ENCODE measurements at regions not wholly inside any gene's neighbourhood (a gene's known extent, or its start where the extent isn't known, plus 50 kb on each side); places are given as distances from the start of the nearest gene placed in this dataset.
"Not testable (repeated sequence)": the region's sequence is repeated elsewhere in the genome, so short reads cannot be mapped to it uniquely, and the experiment has no call there.

DNA sequence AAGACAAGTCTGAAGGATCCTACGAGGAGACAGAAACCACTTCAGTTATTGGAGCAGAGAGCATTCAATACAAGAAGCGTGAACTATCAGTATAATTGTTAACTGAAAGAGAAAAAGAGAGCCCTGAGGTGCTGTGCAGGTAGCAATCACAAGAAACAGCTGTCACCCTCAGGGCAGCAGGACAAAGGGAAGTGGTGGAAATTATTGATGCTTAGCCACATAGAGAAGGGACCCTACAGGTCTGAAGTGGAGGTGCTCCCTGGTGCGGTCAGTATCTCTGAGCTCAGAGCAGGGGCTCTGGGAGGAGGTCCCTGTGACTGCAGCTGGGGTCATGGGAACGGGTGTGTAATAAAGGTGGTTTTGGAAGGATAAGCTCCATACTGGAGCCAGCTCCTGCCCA, 97.8 kb upstream of the KLF6 start:
- no peak for DNase-seq (ENCODE audit: low read depth in 2 of 2)

DNA sequence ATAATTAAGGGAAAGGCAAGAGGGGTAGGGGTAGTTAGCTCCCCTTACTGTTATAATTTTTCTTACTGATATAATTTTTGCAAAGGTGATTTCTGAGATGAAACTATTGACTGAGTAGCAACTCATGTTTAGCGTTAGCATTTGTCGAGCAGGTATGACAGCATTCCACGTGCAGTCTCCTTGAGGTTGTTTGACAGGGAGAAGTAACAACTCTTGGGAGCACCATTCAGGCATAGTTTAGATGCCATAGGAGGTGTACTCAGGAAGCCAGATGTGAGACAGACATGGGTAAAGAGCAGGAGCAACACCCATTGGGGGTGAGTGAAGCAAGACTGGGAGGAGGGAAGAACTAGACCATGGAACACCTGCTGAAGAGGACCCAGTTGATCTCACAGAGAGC, 96.6 kb upstream of the KLF6 start:
- DNase-seq (ENCODE audit: low read depth in 2 of 2) = no peak

DNA sequence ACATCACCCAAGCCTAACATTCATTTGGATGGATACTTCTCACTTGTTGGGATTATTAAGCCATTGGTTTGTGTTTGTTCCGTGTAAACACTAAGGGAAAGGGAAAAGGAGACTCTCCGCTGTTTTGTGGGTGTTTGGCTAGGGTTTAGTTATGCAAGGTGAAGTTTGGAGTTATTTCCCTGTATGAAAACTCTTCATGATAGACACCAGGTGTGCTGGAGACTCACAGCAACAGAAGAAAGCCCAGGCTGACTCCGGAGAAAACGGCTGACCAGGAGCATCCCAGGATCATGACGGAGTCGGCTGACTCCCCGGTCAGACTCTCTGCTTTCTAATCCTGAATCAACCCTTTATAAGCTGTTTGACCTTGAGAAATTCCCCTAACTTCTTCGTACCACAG, 94.1 kb upstream of the KLF6 start:
- DNase-seq (ENCODE audit: low read depth in 2 of 2) = no peak

DNA sequence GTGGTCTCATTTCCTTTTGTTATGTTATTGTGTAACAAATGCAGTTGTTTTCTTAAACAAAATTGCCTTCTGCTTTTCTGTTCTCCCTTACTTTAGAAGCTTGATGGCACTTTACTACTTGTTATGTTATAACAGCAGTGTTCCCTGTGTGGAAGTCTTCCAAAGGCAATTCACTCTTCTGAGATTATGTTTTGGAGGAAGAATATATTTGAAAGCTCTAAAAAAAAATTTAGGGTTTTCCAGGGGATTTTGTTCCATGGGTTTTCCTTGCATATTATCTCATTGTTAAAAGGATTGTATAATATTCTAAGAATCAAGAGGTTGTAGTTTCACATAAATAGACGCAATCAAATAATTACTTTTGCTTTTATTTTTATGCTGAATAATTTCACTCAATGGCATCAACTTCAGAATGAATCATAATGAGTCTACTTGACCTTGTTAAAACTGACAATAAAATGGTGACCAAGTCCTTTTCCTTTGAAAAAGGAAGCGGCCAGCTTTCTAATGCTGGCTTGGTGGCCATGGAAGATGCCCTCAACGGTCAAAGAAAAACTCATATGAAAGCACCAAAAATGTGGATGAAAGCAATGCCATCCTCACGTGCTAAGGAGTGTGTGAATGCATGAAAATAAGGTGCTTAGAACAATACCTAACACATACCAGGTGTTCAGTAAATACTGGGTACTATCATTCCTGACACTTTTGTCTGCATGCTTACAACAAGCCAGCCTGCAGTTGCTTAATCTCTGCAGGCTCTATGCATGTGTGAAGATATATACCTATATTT, 92.4 kb upstream of the KLF6 start:
- no peak for DNase-seq (ENCODE audit: low read depth in 2 of 2)

DNA sequence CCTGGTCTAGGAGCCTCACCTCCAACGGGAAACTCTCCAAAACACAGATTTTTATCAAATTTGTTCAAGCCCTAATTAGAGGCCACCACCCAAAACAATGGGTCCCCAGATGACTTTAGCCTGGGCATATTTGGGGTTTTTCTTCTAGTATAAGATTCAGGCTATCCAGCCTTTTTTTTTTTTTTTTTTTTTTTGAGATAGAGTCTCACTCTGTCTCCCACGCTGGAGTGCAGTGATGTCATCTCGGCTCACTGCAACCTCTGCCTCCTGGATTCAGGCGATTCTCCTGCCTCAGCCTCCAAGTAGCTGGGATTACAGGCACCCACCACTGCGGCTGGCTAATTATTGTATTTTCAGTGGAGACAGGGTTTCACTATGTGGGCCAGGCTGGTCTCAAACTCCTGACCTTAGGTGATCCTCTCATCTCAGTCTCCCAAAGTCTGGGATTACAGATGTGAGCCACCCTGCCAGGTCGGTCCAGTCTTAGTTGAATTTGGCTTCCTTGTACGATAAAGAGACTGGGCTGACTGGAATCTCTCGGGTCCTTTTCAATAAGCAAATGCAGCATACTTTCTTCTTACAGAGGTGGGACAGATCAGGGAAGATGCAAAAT, 91.4 kb upstream of the KLF6 start:
- no peak for DNase-seq (ENCODE audit: low read depth in 2 of 2)

DNA sequence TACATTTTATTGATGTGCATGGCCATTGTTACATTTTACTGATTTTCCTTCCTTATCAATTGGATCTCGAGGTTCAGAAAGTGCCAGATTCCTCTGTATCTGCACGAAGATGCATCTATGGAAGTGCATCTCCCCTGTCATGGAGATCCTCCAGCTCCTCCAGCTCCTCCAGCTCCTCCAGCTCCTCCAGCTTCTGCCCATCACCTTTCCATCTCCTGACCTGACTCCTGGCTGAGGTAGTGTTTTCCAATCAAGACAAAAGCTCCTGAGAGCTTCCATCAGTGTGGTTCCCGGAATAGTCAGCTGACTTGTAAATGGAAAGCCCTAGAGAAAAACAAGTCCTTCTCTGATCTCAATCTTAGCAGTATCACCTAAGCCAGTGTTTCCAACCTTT, 90.8 kb upstream of the KLF6 start:
- DNase-seq (ENCODE audit: low read depth in 2 of 2) = no peak

DNA sequence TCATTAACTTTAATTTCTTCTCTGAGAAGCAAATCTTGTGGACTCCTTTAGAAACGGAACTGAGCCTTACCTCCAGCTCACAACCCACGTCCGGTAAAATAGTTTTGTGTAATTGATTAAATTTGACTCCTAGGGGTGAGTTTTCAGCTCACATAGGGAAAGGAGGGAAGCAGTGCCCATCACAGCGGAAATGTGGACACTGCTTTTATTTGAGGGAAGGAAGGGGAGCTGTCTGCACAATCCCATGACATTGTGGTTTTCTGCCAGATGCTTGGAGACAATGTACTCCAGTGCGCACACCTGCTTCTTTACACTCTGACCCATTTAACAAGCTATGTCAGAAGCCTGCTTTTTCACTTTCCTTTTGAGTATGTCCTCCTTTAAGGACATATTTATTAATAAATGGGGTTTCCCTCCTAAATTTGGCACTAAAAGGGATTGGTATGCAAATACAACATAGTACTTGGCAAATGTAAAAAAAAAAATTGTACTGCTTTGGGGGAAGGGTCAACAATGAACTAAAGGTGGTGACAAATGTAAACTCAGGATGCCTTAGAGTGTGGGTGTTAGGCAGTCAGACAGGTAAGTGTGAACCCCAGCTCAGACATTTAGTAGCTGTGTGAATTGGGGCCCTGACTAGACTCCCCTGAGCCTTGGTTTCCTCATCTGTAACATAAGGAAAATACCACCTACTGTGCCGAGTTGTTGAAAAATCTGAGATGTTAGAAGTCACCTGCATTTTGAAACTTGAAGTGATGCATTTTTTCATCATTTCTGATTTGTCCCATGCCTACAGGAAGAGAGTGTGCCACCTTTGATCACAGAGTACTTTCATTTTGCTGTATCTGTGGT, 90.2 kb upstream of the KLF6 start:
- no peak for DNase-seq (ENCODE audit: low read depth in 2 of 2)

DNA sequence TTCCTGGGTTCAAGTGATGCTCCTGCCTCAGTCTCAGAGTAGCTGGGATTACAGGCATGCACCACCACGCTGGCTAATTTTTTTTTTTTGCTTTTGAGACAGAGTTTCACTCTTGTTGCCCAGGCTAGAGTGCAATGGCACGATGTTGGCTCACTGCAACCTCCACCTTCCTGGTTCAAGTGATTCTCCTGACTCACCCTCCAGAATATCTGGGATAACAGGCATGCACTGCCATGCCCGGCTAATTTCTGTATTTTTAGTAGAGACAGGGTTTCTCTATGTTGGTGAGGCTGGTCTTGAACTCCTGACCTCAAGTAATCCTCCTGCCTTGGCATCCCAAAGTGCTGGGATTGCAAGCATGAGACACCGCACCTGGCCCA, 89.6 kb upstream of the KLF6 start:
- DNase-seq (ENCODE audit: low read depth in 2 of 2) = not testable (repeated sequence)

DNA sequence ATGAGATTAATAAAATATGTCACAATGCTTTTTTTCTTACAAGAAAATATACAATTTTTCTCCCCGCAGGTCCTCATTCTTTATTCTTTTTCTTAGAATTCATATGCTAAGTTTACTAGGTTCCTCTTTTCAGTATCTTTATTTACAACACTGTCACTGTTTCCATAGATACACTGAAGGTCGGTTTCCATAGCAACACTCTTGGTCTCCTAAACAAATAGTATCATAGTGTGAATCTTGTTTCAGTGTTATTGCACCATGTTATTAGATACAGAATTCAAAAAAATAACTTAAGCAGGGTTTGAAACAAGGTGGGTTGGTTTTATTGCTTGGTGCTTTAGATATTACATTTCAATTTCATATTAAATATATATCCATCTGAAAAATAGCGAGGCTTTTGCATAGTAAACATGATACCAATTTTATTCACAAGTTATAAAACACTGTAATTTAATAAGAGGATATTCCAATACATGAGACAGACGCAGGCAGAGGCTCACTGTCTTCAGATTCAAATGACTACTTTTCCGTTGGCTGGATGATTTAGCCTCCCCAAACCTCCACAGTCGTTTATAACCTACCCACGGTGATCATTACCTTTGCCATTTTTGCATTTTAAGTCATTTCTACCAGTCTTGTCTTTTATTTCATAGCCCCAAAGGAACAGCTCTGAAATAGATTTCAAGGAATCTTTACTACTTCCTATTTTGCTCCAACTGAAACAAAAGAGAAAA, 88.9 kb upstream of the KLF6 start:
- DNase-seq (ENCODE audit: low read depth in 2 of 2) = no peak

DNA sequence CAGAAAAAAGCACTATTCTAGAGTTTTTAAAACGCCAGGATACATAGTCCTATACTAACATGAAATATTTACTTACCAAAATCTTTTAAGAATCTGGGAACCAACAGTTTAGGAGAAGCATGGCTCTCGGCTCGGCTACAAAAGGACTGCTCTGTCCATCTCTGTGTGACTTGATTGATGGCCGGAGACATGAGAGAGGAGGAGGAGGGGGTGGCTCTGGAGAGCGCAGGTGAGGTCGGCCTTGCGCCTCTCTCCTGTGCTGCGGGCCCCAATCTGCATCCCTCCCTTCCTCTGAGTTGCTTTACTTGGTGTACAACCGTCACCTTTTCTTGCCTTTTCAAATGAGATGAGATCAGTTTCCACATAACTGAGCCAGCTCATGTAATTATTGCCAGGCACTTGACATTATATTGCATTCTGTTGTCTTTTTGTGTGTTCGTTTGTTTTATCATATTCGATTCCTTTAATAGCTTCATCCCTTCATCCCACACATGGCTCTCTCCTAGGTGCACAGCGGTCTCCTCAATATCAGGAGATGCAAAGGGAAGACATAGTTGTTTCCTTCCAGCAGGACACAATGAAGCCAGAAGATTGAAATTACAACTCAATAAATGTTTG, 87.8 kb upstream of the KLF6 start:
- DNase-seq (ENCODE audit: low read depth in 2 of 2) = no peak

DNA sequence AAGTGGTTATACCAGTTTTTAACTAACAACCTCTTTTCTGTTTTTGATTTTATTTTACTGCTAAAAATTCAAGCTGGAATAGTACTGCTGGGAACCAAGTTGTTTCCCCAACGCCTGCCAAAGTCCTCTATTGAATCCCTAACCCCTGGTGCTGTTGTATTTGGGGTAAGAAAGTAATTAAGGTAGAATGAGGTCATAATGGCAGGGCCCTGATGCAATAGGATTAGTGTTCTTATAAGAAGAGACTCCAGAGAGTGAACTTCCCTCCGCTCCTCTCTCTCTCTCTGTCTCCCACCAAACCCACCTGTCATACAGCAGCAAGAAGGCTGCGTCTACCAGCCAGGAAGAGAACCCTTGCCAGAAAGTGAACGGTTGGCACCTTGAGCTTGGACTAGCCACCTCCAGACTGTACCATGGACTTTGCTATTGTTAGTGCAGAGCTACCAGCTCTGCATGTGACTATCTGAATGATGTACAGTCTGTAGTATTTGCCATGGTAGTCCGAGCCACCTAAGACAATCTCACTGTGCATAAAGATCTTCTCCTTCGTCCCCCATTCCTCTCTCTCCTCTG, 86.5 kb upstream of the KLF6 start:
- DNase-seq (ENCODE audit: low read depth in 2 of 2) = no peak

DNA sequence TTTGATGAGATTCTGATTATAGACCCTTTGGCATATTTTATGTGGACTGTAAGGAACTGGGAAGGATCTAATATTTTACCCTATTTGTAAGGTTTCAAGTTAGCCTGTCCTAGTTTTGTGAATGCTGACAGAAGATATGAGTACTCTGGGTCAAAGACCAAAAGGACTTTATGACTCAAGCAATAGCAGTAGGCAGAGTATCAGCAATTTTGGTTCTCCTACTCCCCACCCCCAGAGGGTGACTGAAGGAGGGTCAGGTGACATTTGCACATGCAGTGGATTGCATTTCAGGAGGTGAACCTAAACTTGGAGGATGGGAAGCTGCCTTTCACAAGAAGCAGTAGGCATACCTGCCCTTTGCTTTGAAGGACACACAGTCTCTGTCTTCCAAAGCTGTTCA, 84.0 kb upstream of the KLF6 start:
- DNase-seq (ENCODE audit: low read depth in 2 of 2) = no peak

DNA sequence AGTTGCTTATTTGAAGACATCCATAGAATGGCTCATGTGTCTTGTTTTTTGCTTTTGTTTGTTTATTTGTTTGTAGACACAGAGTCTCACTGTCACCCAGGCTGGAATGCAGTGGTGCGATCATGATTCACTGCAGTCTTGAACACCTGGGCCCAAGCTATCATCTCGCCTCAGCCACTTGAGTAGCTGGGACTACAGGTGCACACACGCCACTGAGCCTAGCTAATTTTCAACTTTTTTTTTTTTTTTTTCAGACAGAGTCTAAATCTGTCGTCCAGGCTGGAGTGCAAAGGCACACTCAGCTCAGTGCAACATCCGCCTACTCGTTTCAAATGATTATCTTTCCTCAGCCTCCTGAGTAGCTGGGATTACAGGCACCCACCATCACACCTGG, 83.3 kb upstream of the KLF6 start:
- DNase-seq (ENCODE audit: low read depth in 2 of 2) = no peak

DNA sequence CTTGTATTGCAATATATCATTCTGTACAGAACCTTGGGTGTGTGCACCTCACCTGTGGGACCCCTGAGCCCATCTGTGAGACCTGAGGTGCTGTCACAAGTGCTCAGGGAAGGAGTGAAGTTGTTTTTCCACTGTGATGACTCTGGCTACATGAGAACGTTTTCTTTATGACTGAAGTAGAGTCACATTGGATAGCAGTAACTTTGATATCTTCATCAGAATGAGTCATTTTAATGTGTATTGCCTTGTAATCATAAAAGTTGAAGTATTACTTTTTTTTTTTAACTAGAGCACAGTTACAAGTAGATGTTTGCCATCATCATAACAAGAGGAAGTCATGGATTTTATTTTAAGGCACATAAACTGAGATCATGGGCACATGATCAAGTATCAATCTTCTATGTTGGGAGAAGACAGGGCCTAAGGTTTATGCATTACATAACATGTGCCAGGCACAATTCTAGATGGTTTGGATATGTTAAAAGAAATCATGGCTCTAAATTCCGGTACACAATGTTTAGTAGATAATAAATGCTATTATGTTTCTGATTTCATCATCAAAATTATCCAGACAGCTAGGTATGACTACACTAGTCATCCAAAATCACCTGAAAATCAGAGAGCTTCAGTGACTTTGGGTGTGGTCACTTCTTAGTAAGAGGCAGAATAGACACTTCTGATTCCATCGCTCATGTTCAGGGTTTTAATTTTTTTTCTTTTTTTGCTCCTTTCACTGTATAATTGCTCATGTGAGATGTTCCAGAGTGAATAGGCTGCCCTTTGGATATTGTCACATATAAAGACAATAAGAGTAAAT, 82.7 kb upstream of the KLF6 start:
- DNase-seq (ENCODE audit: low read depth in 2 of 2) = no peak

DNA sequence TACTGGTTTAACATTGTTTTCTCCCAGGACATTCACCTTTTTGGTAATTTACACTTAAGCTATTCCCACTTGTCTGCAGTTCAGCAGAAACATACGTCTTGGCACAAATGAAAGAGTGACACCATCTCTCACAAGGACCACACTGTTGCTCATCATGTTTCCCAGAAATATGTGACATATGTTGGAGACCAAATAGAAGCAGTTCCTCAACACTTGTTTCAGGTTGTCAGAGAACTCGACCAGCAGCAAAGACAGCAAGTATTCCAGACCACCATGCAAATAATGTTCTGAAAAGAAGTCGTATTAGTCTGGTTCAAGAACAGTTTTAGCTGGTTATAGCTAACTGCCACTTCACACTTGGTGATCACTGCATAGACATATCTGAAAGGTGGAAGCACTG, 81.3 kb upstream of the KLF6 start:
- DNase-seq (ENCODE audit: low read depth in 2 of 2) = no peak

DNA sequence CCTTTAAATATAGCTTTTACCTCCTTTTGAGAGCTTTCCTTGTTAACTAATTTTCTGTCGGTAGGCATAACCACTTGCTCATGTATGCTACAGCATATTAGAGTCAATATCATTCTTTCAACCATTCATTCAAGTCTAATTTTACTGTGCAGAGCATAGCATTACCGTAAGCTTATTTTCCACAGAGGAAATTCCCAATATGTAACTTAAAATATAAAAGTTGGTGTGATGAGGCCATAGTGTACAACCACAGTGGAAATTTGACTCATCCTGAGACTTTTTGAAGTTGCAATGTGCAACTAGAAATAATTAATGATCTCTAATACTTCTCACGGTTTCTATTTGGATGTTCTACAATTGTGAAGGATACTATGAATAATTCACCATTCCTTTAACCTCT, 80.6 kb upstream of the KLF6 start:
- no peak for DNase-seq (ENCODE audit: low read depth in 2 of 2)

DNA sequence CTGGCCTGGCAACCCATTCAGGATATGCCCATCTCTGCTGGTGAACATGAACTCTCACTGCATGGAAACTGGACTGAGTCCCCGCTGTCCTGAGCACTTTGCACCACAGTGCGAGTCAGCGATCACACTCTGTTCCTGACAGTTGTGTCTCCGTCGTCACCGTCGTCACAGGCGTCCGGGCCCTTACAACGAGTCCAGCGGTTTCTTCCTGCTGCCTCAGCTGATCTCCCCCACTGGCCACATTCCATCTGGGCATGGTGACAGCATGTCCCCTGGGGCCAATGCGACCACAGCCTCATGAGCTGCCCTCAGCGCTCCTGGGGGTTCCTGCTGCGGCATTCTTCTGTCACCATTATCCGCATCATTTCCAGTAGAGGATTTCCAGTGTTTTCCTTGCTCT, 76.8 kb upstream of the KLF6 start:
- DNase-seq (ENCODE audit: low read depth in 2 of 2) = no peak

DNA sequence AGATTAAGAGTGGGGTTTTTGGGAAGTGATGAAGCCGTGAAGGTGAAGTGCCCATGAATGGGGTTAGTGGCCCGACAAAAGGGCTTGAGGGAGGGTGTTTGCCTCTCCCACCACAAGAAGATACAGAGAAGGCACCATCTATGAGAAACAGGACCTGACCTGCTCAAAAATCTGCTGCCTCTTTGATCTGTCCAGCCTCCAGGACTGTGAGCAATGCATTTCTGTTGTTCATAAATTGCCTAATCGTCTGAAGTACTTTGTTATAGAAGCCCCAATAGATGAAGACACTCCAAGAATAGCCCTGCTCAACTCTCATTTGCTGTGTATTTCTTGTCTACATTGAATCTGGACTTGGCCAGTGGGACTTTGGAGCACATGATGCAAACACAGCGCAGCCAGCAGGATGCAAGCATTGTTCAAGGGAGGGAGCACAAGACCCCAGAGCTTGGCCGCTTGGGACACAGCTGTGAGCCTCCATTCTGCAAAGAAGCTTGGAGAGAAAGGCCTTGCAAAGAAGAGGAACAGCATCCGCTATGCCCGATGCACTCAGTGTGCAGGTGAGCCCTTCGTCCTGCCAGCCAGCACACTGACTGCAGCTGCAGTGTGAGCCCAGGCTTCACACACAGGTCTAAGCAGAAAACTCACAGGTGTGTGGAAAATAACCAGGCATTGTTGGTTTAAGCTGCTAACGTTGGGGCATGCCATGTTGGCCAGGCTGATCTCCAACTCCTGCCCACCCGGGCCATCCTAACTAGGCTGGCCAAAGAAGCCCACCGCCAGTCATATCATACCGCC, 73.2 kb upstream of the KLF6 start:
- DNase-seq (ENCODE audit: low read depth in 2 of 2) = no peak

DNA sequence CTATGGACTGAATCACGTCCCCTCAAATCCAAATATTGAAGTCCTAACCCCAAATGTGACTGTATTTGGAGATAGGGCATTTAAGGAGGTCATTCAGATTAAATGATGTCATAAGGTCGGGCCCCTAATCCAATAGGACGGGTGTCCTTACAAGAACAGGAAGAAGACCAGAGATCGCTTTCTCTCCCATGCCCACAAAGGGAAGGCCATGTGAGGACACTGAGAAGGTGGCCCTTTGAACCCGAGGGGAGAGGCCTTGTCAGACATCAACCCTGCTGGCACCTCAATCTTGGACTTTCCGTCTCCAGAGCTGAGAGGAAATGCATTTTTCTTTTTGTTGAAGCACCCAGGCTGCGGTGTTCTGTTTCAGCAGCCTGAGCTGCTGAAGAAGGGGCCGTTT, 72.3 kb upstream of the KLF6 start:
- no peak for DNase-seq (ENCODE audit: low read depth in 2 of 2)

DNA sequence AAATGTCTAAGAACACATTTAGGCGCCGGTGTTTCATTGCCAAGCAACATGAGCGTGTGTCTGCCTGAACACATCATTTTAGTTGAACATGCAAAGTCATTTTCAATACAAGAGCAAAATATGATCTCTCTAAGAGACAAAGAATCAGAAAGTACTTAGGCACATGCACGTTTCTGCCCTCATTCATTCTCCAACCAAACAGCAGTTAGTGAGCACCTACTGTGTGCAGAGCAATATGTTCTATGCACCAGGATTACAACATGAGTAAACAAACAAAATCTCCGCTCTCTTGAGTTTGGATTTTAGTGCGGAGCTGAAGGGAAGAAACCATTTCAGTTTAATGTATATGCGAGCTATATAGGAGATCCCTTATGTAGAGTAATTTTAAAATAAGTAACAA, 71.6 kb upstream of the KLF6 start:
- DNase-seq (ENCODE audit: low read depth in 2 of 2) = no peak

Measured in activated CD8-positive, alpha-beta memory T cell treated with anti-CD3 and anti-CD28 coated beads for 4 hours (primary cell).